HEK293 (cell line): ENCODE measurements at regions not wholly inside any gene's neighbourhood (a gene's known extent, or its start where the extent isn't known, plus 50 kb on each side); places are given as distances from the start of the nearest gene placed in this dataset.

Source experiments
- CTCF ChIA-PET: fragments of 350-600 bp; formaldehyde crosslinking; extraction: SDS; loops from one replicate; lab custom pipeline; 2021; ENCODE audit warnings: antibody characterized with exemption; lab: Yijun Ruan, JAX
- POLR2A ChIA-PET: fragments of 300-600 bp; formaldehyde crosslinking; extraction: SDS; loops from one replicate; lab custom pipeline; 2020; ENCODE audit warnings: antibody characterized with exemption, inconsistent platforms; lab: Yijun Ruan, JAX
- H3K27ac ChIP-seq: fragments of 200-500 bp; sonication (Bioruptor generic); 2 replicates; pipeline ENCODE4 v1.5.1; 2014; ENCODE audit warnings: low read depth, low read length, control low read depth, inconsistent platforms; ENCODE audit errors: extremely low read depth
- H3K36me3 ChIP-seq, 2 experiments: fragments of 200-500 bp in 1 of 2; sonication (Bioruptor generic) in 1 of 2; 1 replicate in 1 of 2; 2 replicates in 1 of 2; pipeline ENCODE4 v1.5.1; 2014 to 2017; ENCODE audit warnings: inconsistent platforms in 2 of 2, low read length in 2 of 2; ENCODE audit not compliant: control insufficient read depth in 2 of 2, insufficient read depth in 1 of 2
- H3K4me1 ChIP-seq: fragments of 200-500 bp; sonication (Bioruptor generic); 2 replicates; pipeline ENCODE4 v1.5.1; 2014; ENCODE audit warnings: mild to moderate bottlenecking, low read length, inconsistent platforms; ENCODE audit not compliant: control insufficient read depth, insufficient read depth
- H3K4me3 ChIP-seq: 2 replicates; pipeline ENCODE4 v1.5.1; 2011; ENCODE audit warnings: low read depth, mild to moderate bottlenecking, control low read depth, low read length, moderate library complexity
- H3K9me3 ChIP-seq: fragments of 200-500 bp; sonication (Bioruptor generic); 2 replicates; pipeline ENCODE4 v1.5.1; 2014; ENCODE audit warnings: low read depth, low read length, inconsistent platforms; ENCODE audit not compliant: control insufficient read depth, insufficient read depth
- HOXC10 ChIP-seq: sonication (generic); formaldehyde crosslinking; IDR thresholded peaks from 2 replicates; pipeline ENCODE4 v1.8.1; 2023; ENCODE audit warnings: mild to moderate bottlenecking, missing genetic modification reagents
- KLF17 ChIP-seq: fragments of 450-650 bp; formaldehyde crosslinking; IDR thresholded peaks from 2 replicates; pipeline ENCODE4 v1.5.1; 2016; ENCODE audit warnings: missing biosample characterization, missing genetic modification characterization
- SALL2 ChIP-seq: fragments of 450-650 bp; formaldehyde crosslinking; IDR thresholded peaks from 2 replicates; pipeline ENCODE4 v1.5.0; 2017; ENCODE audit warnings: missing biosample characterization, mild to moderate bottlenecking, missing genetic modification characterization, borderline replicate concordance
- TCF7L2 ChIP-seq: IDR thresholded peaks from 2 replicates; pipeline ENCODE4 v1.6.1; 2011; ENCODE audit warnings: low read depth, mild to moderate bottlenecking, inconsistent platforms, low read length, moderate library complexity, borderline replicate concordance
- ZBTB26 ChIP-seq: fragments of 450-650 bp; formaldehyde crosslinking; optimal IDR thresholded peaks from 2 replicates; pipeline ENCODE3; 2016; ENCODE audit warnings: missing biosample characterization, mild to moderate bottlenecking, missing genetic modification characterization
- ZNF221 ChIP-seq: fragments of 450-650 bp; formaldehyde crosslinking; IDR thresholded peaks from 2 replicates; pipeline ENCODE4 v1.5.1; 2017; ENCODE audit warnings: missing biosample characterization, missing genetic modification characterization, borderline replicate concordance
- ZNF335 ChIP-seq: fragments of 450-650 bp; formaldehyde crosslinking; conservative IDR thresholded peaks from 2 replicates; pipeline ENCODE4 v1.5.1; 2016; ENCODE audit warnings: missing biosample characterization, missing genetic modification characterization
- ZNF37A ChIP-seq: fragments of 450-650 bp; IDR thresholded peaks from 2 replicates; pipeline ENCODE4 v1.5.1; 2018; ENCODE audit warnings: missing biosample characterization, missing genetic modification characterization
- ZNF423 ChIP-seq: fragments of 450-650 bp; formaldehyde crosslinking; IDR thresholded peaks from 2 replicates; pipeline ENCODE4 v1.5.1; 2016; ENCODE audit warnings: missing biosample characterization, missing genetic modification characterization
- ZNF488 ChIP-seq: fragments of 450-650 bp; formaldehyde crosslinking; IDR thresholded peaks from 2 replicates; pipeline ENCODE4 v1.5.1; 2016; ENCODE audit warnings: missing biosample characterization, missing genetic modification characterization
- ZNF830 ChIP-seq: fragments of 450-650 bp; IDR thresholded peaks from 2 replicates; pipeline ENCODE4 v1.5.0; 2018; ENCODE audit warnings: missing biosample characterization, missing genetic modification characterization, low read depth, mild to moderate bottlenecking, moderate library complexity
- ZSCAN23 ChIP-seq: fragments of 450-650 bp; formaldehyde crosslinking; IDR thresholded peaks from 2 replicates; pipeline ENCODE4 v1.5.1; 2016; ENCODE audit warnings: missing biosample characterization, missing genetic modification characterization
- TF ChIP-seq, protein P1 (sequence below): fragments of 450-650 bp; formaldehyde crosslinking; IDR thresholded peaks from 2 replicates; pipeline ENCODE4 v1.5.1; 2016; ENCODE audit warnings: missing biosample characterization, missing genetic modification characterization
- TF ChIP-seq, protein P2 (sequence below): fragments of 450-650 bp; formaldehyde crosslinking; IDR thresholded peaks from 2 replicates; pipeline ENCODE4 v1.5.1; 2016; ENCODE audit warnings: missing biosample characterization, missing genetic modification characterization, borderline replicate concordance
- TF ChIP-seq, protein P3 (sequence below): fragments of 450-650 bp; formaldehyde crosslinking; IDR thresholded peaks from 2 replicates; pipeline ENCODE4 v1.5.1; 2016; ENCODE audit warnings: missing biosample characterization, missing genetic modification characterization

- no peaks in the 10 kb centered on the region for H3K9me3 ChIP-seq
- no peaks in the 10 kb centered on the region for H3K36me3 ChIP-seq
- peaks cover 8% of the 10 kb centered on the region; the same call in 1 of the 2 replicates for H3K4me1 ChIP-seq
- CTCF ChIA-PET: no interaction called here
- TF ChIP-seq ZNF335 (tag by site-specific recombination) (no peak), ZNF830 (tag by site-specific recombination) (no peak)
- TF ChIP-seq, protein P1, sequence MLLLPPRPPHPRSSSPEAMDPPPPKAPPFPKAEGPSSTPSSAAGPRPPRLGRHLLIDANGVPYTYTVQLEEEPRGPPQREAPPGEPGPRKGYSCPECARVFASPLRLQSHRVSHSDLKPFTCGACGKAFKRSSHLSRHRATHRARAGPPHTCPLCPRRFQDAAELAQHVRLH (tag by site-specific recombination): no peak
- TF ChIP-seq, all 188 proteins: peak for 0
- POLR2A ChIA-PET: interaction anchor here (0.9 kb wide), 2 partner anchors 117 kb away, joined by 3 to 4 read pairs; partner anchors contain the start of gene JUN
- Histone ChIP-seq H3K4me3 (no peak overlapping the region), H3K27ac (no peak overlapping the region)
These were observed 116.5 kb upstream of the JUN start for GRCh38 chr1:58900396-58900795.

- no peaks in the 10 kb centered on the region for H3K36me3 ChIP-seq
- peaks cover 8% of the 10 kb centered on the region; the same call in 1 of the 2 replicates for H3K4me1 ChIP-seq
- H3K9me3 ChIP-seq: no peaks in the 10 kb centered on the region
- ChIA-PET POLR2A (interaction anchor here (0.9 kb wide), 1 partner anchor 117 kb away, joined by 3 read pairs; the partner anchor contains the start of gene JUN), CTCF (interaction anchor here (0.7 to 1.0 kb wide), 2 partner anchors 11 to 116 kb away, joined by 3 to 5 read pairs; no protein-coding TSS in a partner anchor)
- H3K27ac ChIP-seq: no peak overlapping the region
- TF ChIP-seq ZBTB26 (tag by site-specific recombination): no peak
- TF ChIP-seq KLF17 (tag by site-specific recombination): no peak
- no peak for TF ChIP-seq ZNF423
- TF ChIP-seq HOXC10 (CRISPR knock-in tag): no peak
- TF ChIP-seq ZSCAN23 (tag by site-specific recombination): no peak
- no peak for TF ChIP-seq TCF7L2
- no peak for TF ChIP-seq SALL2
- H3K4me3 ChIP-seq: no peak overlapping the region
These were observed 117.2 kb upstream of the JUN start for GRCh38 chr1:58901008-58901407.

DNA sequence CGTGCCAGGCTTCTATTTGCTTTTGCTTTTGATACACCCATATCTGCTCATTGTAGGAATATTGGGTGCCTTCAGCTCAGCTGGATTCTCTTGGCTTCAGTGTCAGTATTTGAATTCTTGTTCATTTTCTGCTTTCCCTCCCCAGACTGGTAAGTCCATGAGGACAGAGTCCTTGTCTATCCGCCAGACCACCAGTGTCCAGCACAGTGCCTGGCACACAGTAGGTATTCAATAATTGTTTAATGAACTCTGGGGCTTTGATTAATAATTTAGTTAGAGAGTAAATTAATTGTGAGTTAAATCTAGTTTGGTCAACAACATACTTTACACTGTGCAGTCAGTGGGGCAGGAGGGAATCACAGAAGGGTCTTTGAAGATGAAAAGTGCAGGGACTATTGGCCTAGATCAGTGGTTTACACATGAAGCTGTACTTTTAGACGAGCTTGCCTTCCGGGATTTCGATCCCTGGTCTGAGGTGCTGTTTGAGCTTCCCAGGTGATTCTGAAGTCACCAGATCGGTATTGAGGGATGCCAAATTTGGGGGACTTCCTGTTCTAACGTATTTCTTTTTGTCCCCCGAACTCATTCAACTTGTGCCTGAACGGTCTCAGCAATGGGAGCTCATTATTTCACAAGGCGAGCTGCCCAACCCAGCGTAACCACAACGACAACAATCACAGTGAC, 119.1 kb upstream of the JUN start:
- H3K4me3 ChIP-seq: peak overlapping the region; percentile 9; the same call in 1 of the 2 replicates
- H3K36me3 ChIP-seq: no peaks in the 10 kb centered on the region
- POLR2A ChIA-PET: interaction anchor here (0.8 to 1.5 kb wide), 3 partner anchors 18 to 120 kb away, joined by 3 to 10 read pairs (median 4); partner anchors contain the start of gene JUN
- H3K9me3 ChIP-seq: no peaks in the 10 kb centered on the region
- CTCF ChIA-PET: interaction anchor here (0.9 kb wide), 1 partner anchor 117 kb away, joined by 3 read pairs; no protein-coding TSS in a partner anchor
- 0 out of 2 replicates have a peak, but pooled peaks cover 2% of the 10 kb centered on the region for H3K4me1 ChIP-seq
- peak overlapping the region; percentile 96 for H3K27ac ChIP-seq
- no peak for TF ChIP-seq ZNF221 (tag by site-specific recombination)

DNA sequence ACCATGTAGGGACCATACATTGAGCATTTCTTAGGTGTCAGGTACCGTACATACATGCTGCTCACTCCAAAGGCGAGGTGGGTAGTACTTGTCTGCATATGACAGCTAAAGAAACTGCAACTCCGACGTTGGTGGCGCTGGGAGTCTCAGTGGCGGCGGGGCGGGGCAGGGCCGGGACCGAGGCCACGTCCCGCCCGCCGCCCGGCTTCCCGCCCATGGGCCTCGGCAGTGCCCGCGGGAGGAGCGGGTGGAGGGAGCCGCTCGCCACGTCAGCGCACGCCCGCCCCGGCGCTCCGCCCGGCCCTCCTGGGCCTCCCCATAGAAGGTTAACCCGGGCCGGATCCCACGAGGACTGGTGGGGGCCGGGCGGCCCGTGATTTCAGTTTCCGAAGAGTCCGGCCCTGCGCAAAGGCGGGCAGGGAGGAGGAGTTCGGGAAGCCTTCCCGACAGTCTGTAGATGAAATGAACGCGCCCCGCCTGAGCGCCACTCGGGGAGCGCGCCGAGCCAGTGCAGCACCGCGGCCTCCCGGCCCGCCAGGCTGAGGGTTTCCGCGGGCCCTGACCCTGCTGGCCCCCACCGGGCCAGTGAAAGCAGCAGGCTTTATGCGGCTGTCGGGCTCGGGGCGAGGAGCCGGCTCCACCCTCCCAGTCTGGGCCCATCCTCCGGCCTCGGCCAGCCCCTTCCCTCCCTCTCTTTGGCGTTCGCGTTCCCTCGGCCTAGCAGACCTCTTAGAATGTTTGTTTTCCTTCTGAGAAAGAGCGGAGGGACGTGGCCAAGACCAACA, 119.9 kb upstream of the JUN start:
- Histone ChIP-seq H3K4me3 (peak overlapping the region; percentile 44), H3K27ac (peak overlapping the region; percentile 96), H3K9me3 (no peaks in the 10 kb centered on the region), H3K4me1 (0 out of 2 replicates have a peak, but pooled peaks cover 2% of the 10 kb centered on the region), H3K36me3 (no peaks in the 10 kb centered on the region)
- POLR2A ChIA-PET: interaction anchor here (0.8 to 1.5 kb wide), 4 partner anchors 19 to 120 kb away, joined by 3 to 10 read pairs (median 4); partner anchors contain the start of gene JUN
- CTCF ChIA-PET: no interaction called here
- TF ChIP-seq, protein P2, sequence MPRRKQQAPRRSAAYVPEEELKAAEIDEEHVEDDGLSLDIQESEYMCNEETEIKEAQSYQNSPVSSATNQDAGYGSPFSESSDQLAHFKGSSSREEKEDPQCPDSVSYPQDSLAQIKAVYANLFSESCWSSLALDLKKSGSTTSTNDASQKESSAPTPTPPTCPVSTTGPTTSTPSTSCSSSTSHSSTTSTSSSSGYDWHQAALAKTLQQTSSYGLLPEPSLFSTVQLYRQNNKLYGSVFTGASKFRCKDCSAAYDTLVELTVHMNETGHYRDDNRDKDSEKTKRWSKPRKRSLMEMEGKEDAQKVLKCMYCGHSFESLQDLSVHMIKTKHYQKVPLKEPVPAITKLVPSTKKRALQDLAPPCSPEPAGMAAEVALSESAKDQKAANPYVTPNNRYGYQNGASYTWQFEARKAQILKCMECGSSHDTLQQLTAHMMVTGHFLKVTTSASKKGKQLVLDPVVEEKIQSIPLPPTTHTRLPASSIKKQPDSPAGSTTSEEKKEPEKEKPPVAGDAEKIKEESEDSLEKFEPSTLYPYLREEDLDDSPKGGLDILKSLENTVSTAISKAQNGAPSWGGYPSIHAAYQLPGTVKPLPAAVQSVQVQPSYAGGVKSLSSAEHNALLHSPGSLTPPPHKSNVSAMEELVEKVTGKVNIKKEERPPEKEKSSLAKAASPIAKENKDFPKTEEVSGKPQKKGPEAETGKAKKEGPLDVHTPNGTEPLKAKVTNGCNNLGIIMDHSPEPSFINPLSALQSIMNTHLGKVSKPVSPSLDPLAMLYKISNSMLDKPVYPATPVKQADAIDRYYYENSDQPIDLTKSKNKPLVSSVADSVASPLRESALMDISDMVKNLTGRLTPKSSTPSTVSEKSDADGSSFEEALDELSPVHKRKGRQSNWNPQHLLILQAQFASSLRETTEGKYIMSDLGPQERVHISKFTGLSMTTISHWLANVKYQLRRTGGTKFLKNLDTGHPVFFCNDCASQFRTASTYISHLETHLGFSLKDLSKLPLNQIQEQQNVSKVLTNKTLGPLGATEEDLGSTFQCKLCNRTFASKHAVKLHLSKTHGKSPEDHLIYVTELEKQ (tag by site-specific recombination): no peak; the same call in 1 of the 2 replicates
- TF ChIP-seq ZNF37A (no peak), ZNF488 (tag by site-specific recombination) (no peak)
- TF ChIP-seq, protein P3, sequence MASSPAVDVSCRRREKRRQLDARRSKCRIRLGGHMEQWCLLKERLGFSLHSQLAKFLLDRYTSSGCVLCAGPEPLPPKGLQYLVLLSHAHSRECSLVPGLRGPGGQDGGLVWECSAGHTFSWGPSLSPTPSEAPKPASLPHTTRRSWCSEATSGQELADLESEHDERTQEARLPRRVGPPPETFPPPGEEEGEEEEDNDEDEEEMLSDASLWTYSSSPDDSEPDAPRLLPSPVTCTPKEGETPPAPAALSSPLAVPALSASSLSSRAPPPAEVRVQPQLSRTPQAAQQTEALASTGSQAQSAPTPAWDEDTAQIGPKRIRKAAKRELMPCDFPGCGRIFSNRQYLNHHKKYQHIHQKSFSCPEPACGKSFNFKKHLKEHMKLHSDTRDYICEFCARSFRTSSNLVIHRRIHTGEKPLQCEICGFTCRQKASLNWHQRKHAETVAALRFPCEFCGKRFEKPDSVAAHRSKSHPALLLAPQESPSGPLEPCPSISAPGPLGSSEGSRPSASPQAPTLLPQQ (tag by site-specific recombination): peak; percentile 88
